Heart left ventricle (tissue), 13 donors: ENCODE measurements at regions not wholly inside any gene's neighbourhood (a gene's known extent, or its start where the extent isn't known, plus 50 kb on each side); places are given as distances from the start of the nearest gene placed in this dataset.

Experiments
- POLR2A ChIP-seq, 2 donors: fragments of 450-650 bp; IDR thresholded peaks; one replicate each; pipeline ENCODE4 v1.6.1; 2017; ENCODE audit warnings: antibody characterized with exemption in 2 of 2, mild to moderate bottlenecking in 2 of 2, moderate library complexity in 2 of 2
- TF ChIP-seq, protein P1 (sequence below), 12 donors: fragments of 200-600 bp; sonication (generic) in 4 of 12; IDR thresholded peaks; one replicate each; pipeline versions ENCODE4 v1.5.0 to v1.8.0; 2018 to 2022; ENCODE audit warnings: antibody characterized with exemption in 12 of 12, mild to moderate bottlenecking in 5 of 12
- donor health status: ischemic (EF 13 %, LVEDD 7.1; RV severe dilation, severe dysfunction).
- donor health status: DM: no; HTN: yes; CAD: no.
- donor health status: DM: no; HTN: no; CAD: no.
- donor health status: ischemic (EF 25% LVEDD 6.9; RV normal size, moderate dysfunction).
- donor health status: ischemic (EF 25% LVEDD 5.7; RV mildly dilated, moderate dysfunction).
- donor health status: ischemic (EF 35%, LVEDD 5.7; RV mildly dilated, moderate dysfunction).
- donor health status: nonischemic (EF 11% LVEDD 7.7; RV severe dilation, severe dysfunction).
- donor health status: DM: yes; HTN: yes; CAD: no.
- donor health status: PGD.
- donor health status: ischemic (EF 29% LVEDD 5.4; RV normal size, mild dysfunction).
- donor health status: nonischemic (EF 23%, LVEDD 6.1; RV moderate dilation, normal function).

DNA sequence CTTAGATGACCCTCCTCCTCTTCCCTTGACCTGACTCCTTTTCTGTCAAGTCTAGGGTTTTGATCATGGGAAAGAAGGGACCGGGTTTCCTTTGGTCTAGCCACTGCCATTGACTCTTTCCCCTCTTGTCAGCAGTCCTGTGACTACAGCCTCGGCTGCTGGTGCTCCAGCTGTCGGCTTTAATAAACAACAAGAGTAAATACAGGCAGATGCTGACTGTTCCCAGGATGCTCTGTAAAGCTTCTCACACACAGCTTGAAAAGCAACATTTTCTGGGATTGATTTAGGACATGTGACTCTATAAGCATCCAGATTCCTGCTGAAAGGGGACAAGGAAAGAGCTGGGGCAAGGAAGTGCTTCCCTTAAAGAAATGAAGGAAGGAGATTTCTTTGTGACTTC lies 53.5 kb upstream of the CTTNBP2NL start:
- TF ChIP-seq, protein P1, sequence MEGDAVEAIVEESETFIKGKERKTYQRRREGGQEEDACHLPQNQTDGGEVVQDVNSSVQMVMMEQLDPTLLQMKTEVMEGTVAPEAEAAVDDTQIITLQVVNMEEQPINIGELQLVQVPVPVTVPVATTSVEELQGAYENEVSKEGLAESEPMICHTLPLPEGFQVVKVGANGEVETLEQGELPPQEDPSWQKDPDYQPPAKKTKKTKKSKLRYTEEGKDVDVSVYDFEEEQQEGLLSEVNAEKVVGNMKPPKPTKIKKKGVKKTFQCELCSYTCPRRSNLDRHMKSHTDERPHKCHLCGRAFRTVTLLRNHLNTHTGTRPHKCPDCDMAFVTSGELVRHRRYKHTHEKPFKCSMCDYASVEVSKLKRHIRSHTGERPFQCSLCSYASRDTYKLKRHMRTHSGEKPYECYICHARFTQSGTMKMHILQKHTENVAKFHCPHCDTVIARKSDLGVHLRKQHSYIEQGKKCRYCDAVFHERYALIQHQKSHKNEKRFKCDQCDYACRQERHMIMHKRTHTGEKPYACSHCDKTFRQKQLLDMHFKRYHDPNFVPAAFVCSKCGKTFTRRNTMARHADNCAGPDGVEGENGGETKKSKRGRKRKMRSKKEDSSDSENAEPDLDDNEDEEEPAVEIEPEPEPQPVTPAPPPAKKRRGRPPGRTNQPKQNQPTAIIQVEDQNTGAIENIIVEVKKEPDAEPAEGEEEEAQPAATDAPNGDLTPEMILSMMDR (IDR thresholded peaks at IDR 0.05), result no peak
- no peak for TF ChIP-seq POLR2A (IDR thresholded peaks at IDR 0.05)
